ENCODE measurements at regions not wholly inside any gene's neighbourhood (a gene's known extent, or its start where the extent isn't known, plus 50 kb on each side); places are given as distances from the start of the nearest gene placed in this dataset.

DNA sequence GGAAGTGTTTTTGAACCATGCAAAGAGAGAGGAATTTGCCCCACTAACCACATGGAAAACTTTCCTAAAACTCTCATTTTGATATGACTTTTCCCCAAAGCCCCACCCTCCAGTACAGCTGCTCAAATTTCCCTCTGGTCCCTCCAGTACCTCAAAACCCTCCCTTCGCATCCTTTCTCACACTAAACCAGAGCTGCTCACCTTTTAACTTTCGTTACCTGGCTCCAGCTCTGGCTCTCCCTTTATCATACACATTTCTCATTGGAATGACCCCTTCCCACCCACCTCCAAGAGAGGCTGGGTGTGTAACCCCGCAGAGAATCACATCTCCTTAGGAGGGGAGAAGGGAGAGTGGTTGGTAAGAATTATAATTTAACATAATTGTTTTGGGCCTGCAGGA lies 86.8 kb upstream of the NDUFV2 start:
- Mint-ChIP-seq H3K4me3 (ENCODE audit: unreplicated experiment) (no peak overlapping the region), H3K27me3 (ENCODE audit: insufficient read depth, unreplicated experiment) (no peaks in the 10 kb centered on the region), H3K9me3 (ENCODE audit: unreplicated experiment) (no peaks in the 10 kb centered on the region), H3K4me1 (ENCODE audit: insufficient read depth, unreplicated experiment) (peaks cover 13% of the 10 kb centered on the region), H3K27ac (ENCODE audit: low read depth, unreplicated experiment) (peak overlapping the region; percentile 48), H3K36me3 (ENCODE audit: insufficient read depth, unreplicated experiment) (no peaks in the 10 kb centered on the region)
- no peak for DNase-seq (ENCODE audit: unreplicated experiment)
- intact Hi-C loops (cut with micrococcal nuclease) = no loop called here
- ChIA-PET CTCF (interaction anchor here (0.6 to 1.7 kb wide), 4 partner anchors 27 to 362 kb away, joined by 3 read pairs; no protein-coding TSS in a partner anchor), POLR2A (no interaction called here)
- TF ChIP-seq, protein P1, sequence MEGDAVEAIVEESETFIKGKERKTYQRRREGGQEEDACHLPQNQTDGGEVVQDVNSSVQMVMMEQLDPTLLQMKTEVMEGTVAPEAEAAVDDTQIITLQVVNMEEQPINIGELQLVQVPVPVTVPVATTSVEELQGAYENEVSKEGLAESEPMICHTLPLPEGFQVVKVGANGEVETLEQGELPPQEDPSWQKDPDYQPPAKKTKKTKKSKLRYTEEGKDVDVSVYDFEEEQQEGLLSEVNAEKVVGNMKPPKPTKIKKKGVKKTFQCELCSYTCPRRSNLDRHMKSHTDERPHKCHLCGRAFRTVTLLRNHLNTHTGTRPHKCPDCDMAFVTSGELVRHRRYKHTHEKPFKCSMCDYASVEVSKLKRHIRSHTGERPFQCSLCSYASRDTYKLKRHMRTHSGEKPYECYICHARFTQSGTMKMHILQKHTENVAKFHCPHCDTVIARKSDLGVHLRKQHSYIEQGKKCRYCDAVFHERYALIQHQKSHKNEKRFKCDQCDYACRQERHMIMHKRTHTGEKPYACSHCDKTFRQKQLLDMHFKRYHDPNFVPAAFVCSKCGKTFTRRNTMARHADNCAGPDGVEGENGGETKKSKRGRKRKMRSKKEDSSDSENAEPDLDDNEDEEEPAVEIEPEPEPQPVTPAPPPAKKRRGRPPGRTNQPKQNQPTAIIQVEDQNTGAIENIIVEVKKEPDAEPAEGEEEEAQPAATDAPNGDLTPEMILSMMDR (IDR thresholded peaks at IDR 0.05; ENCODE audit: unreplicated experiment) = no peak
- no TSS peak for BruUV-seq (replicated peaks)

DNA sequence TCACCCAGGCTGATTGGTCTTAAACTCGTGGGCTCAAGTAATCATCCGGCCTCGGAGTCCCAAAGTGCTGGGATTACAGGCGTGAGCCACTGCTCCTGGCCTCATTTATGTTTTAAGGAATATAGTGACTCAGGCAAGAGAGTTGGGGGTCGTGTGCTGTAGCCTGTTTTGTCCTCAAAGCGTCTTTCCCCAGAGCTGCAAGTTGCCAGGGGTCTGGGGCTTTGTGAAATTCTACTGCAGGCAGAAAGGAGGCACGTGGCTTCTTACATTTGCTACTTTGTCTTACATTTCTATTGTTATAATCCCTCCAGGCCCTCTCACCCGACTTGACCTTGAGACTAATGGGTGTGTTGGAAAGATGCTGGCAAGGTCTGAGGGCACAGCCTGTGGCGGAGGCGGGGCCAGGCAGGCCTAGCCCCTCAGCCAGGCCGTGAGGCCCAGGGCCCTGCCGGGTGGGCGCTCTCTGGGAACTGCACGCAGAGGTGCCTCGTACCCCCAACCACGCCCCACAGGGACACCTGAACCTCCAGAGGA lies 85.8 kb upstream of the NDUFV2 start:
- DNase-seq (ENCODE audit: unreplicated experiment) = no peak
- TF ChIP-seq, protein P1 (IDR thresholded peaks at IDR 0.05; ENCODE audit: unreplicated experiment) = no peak
- no peaks in the 10 kb centered on the region for H3K27me3 Mint-ChIP-seq (ENCODE audit: insufficient read depth, unreplicated experiment)
- intact Hi-C loops (cut with micrococcal nuclease) = no loop called here
- POLR2A ChIA-PET = interaction anchor here (0.6 to 2.0 kb wide), 12 partner anchors 14 to 516 kb away, joined by 3 to 12 read pairs (median 3); partner anchors contain the start of gene NDUFV2
- H3K36me3 Mint-ChIP-seq (ENCODE audit: insufficient read depth, unreplicated experiment) = no peaks in the 10 kb centered on the region
- H3K9me3 Mint-ChIP-seq (ENCODE audit: unreplicated experiment) = no peaks in the 10 kb centered on the region
- H3K27ac Mint-ChIP-seq (ENCODE audit: low read depth, unreplicated experiment) = peak overlapping the region; percentile 46
- BruUV-seq (replicated peaks) = no TSS peak
- CTCF ChIA-PET = interaction anchor here (0.6 to 1.7 kb wide), 5 partner anchors 29 to 1942 kb away, joined by 3 to 5 read pairs (median 3); no protein-coding TSS in a partner anchor
- peaks cover 13% of the 10 kb centered on the region for H3K4me1 Mint-ChIP-seq (ENCODE audit: insufficient read depth, unreplicated experiment)
- peak overlapping the region; percentile 63 for H3K4me3 Mint-ChIP-seq (ENCODE audit: unreplicated experiment)

DNA sequence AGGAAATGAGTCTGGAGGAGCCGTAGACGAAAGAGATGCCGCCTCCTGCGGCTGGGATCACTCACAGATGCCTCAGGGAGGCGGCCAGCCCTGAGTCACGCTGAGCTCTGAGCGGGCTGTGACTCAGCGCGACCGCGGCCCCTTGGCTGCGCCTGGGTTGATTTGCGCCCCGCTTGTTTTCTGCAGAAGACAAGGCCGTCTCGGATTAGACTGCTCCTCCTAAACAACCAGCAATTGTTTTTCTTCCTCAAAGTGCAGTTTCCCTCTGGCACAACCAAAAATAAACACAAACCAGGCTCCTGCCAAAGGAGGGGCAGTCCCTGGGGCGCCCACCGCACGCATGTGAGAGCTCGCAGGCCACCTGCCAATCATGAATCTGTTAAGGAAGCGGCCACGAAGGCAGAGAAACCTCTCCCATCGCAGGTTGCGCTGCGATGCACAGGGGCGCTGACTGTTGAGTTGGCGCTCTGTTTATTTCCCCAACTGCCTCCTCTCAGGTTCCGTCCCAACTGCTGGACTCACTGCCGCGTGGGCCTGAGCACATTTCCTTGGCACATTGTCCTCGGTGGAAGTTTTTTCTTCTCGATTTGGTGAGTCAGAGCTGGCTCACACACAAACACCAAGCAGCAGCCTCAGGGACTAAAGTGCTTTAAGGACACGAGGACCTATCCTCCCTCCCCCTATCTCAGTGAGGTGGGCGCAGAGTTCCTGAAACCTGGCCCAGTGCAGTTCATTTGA lies 85.2 kb upstream of the NDUFV2 start:
- no peaks in the 10 kb centered on the region for H3K36me3 Mint-ChIP-seq (ENCODE audit: insufficient read depth, unreplicated experiment)
- no TSS peak for BruUV-seq (replicated peaks)
- ChIA-PET CTCF (interaction anchor here (0.7 to 1.0 kb wide), 2 partner anchors 313 to 322 kb away, joined by 4 to 5 read pairs; no protein-coding TSS in a partner anchor), POLR2A (interaction anchor here (0.6 to 2.0 kb wide), 17 partner anchors 14 to 516 kb away, joined by 3 to 12 read pairs (median 3); partner anchors contain the start of gene NDUFV2)
- peak overlapping the region; percentile 63 for H3K4me3 Mint-ChIP-seq (ENCODE audit: unreplicated experiment)
- intact Hi-C loops (cut with micrococcal nuclease) = no loop called here
- H3K27ac Mint-ChIP-seq (ENCODE audit: low read depth, unreplicated experiment) = peak overlapping the region; percentile 46
- DNase-seq (ENCODE audit: unreplicated experiment) = peak; percentile 94
- peaks cover 13% of the 10 kb centered on the region for H3K4me1 Mint-ChIP-seq (ENCODE audit: insufficient read depth, unreplicated experiment)
- TF ChIP-seq, protein P1 (IDR thresholded peaks at IDR 0.05; ENCODE audit: unreplicated experiment) = no peak
- H3K9me3 Mint-ChIP-seq (ENCODE audit: unreplicated experiment) = no peaks in the 10 kb centered on the region
- H3K27me3 Mint-ChIP-seq (ENCODE audit: insufficient read depth, unreplicated experiment) = no peaks in the 10 kb centered on the region

DNA sequence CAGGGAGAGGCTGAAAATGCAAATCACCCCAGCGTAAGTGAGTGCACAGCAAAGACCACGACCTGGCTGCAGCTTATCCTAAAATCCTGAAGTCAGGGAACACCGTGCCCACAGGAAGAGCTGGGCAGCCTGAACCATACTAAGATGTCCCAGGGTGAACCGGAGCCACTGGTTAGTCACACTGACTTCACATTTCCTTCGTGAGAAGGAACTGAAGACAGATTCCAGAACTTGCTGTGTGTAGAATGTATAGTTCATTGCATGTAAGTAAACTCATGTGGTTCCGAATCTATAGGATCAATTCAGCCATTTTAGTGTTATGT lies 84.6 kb upstream of the NDUFV2 start:
- ChIA-PET CTCF (interaction anchor here (1.0 kb wide), 1 partner anchor 322 kb away, joined by 5 read pairs; no protein-coding TSS in a partner anchor), POLR2A (interaction anchor here (0.7 to 2.0 kb wide), 13 partner anchors 17 to 517 kb away, joined by 3 to 12 read pairs (median 3); partner anchors contain the start of gene NDUFV2)
- TF ChIP-seq, protein P1 (IDR thresholded peaks at IDR 0.05; ENCODE audit: unreplicated experiment) = no peak
- BruUV-seq (replicated peaks) = no TSS peak
- no peak for DNase-seq (ENCODE audit: unreplicated experiment)
- Mint-ChIP-seq H3K36me3 (ENCODE audit: insufficient read depth, unreplicated experiment) (no peaks in the 10 kb centered on the region), H3K9me3 (ENCODE audit: unreplicated experiment) (no peaks in the 10 kb centered on the region), H3K4me1 (ENCODE audit: insufficient read depth, unreplicated experiment) (peaks cover 13% of the 10 kb centered on the region), H3K27ac (ENCODE audit: low read depth, unreplicated experiment) (peak overlapping the region; percentile 46), H3K4me3 (ENCODE audit: unreplicated experiment) (peak overlapping the region; percentile 63), H3K27me3 (ENCODE audit: insufficient read depth, unreplicated experiment) (no peaks in the 10 kb centered on the region)
- intact Hi-C loops (cut with micrococcal nuclease) = no loop called here

Data from MCF 10A (cell line).